Activated naive CD8-positive, alpha-beta T cell treated with anti-CD3 and anti-CD28 coated beads, Interleukin-2, amount 50 U/mL, for 16 hours (primary cell): ENCODE measurements at regions not wholly inside any gene's neighbourhood (a gene's known extent, or its start where the extent isn't known, plus 50 kb on each side); places are given as distances from the start of the nearest gene placed in this dataset.
"Not testable (repeated sequence)": the region's sequence is repeated elsewhere in the genome, so short reads cannot be mapped to it uniquely, and the experiment has no call there.

Experiments
- DNase-seq: peaks from one replicate; pipeline ENCODE4 v3.0.0-alpha.2; 2020; ENCODE audit warnings: low read depth, low spot score

DNA sequence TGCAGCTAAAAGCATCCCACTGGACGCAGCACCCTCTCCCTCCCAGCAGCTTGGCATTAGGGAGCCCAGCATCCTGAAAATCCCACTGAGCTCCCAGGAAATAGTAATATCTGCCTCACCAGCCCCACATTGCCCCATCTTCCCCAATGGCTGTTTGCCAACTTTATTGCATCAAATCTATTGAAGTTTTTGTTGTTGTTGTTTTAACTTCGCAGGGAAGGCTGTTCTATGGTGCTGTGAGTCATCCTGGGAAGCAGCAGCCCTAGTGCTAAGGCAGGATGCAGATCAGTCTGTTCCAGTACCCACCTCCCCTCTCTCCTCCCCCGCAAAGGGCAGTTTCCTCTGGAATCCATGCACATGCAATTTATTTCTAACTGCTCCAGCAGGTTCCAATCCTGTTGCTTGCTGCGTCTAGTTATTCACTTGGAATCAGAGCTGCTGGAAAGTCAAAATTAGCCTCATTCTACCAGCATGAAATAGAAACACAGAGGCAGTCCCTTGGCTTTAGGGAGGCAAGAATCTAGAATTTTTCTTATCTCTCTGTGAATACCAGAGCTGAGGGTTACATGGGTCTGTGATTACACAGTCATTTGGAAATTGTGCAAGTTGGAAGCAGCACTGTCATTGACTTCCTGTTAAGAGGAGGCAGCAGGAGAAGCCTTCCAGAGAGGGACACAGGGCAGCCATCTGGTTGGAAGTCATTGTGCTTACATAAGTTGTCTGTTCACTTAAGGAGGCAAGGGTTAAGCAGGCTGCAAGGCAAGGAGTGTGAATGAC, 115.9 kb upstream of the CACUL1 start:
- DNase-seq, result no peak

DNA sequence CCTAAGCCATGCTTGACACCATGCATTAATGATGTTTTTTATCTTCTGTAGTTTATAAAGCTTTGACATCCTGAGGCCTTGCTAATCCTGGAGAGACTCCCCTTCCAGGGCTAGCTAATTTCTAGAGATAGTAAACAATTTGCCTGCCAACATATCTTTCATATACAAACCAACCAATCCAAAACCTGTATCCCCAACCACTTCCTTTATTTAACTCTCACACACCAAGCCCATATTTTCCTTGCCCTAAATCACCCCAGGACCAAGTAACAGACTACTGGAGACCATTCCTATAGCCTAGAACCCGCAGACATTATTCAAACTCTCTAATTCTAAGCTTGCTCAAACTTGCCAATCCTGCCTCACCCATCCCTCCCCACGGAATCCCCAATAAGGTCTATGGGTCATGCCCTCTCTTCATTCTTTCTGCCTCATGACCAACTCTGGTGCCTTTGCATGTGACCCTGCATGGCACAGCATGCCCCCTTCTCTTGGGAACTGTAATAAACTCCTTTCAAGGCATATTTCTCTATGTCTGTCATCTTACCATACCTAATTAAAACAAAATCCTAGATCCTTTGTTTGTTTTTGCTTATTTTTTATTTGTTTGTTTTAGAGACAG, 116.6 kb upstream of the CACUL1 start:
- no peak for DNase-seq

DNA sequence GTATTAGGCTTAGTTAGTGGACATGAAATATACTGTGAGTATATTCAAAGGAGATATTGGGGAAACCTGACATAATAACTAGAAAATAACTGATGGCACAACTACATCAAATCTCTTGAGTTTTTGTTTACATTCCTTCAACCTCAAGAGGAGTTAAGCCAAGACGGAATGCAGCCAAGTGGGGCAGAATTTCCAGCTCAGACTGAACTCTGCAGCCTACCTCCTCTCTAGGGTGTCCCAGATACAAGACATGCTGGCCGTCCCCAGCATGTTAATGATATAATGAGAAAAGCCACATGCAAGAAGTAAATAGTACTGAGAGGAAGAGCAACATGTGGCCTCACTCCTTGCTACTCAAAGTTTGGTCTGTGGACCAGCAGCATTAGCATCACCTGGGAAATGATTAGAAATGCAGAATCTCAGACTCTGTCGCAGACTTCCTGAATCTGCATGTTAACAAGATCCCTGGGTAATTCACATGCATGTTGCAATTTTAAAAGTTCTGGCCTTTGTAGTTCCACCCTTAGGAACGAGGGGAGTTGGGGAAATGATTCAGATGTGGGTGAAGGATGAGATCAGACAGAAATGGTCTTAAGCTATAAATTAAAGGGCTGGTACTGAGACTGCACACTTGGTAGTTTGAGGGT, 118.4 kb upstream of the CACUL1 start:
- DNase-seq, result no peak

DNA sequence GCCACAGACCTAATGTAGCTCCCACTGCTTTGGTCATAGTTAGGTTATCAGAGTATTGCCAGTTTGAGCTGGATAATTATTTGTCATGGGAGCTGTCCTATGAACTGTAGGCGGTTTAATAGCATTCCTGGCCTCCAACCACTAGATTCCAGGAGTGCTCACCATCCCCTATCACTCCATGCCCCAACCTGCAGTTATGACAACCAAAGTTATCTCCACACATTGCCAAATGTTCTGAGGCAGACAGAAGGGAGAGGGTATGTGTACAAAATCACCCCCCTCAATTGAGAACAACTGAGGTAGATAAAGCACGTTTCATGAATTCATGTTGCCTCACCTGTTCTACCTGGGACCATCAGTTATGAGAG, 119.0 kb upstream of the CACUL1 start:
- DNase-seq, result no peak

DNA sequence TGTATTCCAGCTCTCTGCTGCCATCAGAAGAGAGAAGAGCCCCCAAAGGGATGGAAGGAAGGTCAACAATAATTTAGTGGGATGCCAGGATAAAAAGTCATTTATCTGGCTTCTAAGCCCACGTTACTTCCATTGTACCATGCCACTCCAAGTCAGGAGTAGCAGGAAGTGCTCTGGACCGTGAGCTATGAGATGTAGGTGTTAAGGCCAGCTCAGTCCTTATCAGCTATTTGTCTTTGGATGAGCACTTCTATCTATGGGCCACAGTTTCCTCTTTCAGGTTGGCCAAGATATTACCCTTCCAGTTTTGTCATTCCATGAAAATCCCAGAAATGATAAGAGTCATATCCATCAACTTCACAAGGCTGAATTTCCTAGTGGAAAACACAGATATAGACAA, 119.4 kb upstream of the CACUL1 start:
- DNase-seq, result no peak

DNA sequence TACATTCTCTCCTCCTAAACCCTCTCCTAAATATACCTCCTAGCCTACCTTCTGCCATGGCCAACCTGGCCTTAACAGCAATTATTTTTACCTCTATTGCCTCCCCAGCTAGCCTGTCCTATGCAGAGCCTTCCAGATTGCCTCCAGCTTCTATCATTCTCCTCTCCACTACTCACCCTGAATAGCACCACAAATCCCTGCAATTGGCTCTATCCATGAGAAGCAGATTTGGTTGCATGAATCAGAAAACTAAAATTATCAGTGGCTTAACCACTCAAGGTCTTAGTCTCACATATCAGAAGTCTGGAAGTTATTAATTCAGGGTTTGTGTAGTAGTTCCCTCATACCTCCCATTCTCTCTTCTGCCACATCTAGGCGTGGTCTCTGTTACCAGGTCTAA, 120.3 kb upstream of the CACUL1 start:
- no peak for DNase-seq

DNA sequence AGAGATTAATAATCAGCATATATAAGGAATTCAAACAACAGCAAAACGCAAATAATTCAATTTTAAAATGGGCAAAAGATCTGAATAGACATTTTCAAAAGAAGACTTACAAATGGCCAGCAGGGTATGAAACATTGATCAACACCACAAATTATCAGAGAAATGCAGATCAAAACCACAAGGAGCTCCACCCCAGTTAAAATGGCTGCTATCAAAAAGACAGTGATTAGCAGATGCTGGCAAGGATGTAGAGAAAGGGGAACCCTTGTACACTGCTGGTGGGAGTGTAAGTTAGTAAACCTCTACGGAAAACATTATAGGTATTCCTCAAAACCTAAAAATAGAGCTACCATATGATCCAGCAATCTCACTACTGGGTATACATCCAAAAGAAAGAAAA, 128.0 kb upstream of the CACUL1 start:
- DNase-seq, result no peak

DNA sequence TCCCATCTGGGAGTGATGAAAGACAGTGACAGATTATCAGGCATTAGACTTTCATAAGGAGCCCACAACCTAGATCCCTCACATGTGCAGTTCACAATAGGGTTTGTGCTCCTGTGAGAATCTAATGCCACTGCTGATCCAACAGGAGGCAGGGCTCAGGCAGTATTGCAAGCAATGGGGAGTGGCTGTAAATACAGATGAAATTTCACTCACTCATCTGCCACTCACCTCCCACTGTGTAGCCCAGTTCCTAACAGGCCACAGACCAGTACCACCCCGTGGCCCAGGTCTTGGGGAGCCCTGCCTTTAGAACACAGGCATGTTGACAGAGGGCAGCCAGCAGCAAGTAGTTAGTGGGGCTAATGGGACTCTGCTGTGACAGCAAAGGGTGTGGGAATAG, 137.3 kb upstream of the NANOS1 start:
- DNase-seq, result no peak

DNA sequence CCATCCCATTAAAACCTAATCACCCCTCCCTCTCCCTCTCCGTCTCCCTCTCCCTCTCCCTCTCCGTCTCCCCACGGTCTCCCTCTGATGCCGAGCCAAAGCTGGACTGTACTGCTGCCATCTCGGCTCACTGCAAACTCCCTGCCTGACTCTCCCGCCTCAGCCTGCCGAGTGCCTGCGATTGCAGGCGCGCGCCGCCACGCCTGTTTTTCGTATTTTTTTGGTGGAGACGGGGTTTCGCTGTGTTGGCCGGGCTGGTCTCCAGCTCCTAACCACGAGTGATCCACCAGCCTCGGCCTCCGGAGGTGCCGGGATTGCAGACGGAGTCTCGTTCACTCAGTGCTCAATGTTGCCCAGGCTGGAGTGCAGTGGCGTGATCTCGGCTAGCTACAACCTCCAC, 134.6 kb upstream of the NANOS1 start:
- not testable (repeated sequence) for DNase-seq

DNA sequence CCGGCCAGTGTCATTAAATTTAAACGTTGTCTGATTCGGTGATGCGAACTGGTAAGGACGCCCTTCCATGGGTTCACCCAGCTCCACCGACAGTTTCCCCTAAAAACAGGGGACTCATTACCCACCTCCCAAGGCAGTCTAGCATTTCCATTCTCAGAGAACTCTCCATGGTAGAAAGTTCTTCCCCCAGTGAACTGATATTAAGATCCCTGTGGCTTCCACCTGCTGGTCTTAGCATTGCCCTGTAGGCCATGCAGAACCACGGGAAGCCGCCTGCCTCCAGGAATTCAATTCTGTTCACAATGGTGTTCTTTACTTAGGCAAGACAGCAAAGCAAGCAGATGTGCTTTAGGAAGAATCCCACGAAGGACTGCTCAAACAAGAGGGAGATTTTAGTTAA, 128.9 kb upstream of the NANOS1 start:
- DNase-seq, result no peak

DNA sequence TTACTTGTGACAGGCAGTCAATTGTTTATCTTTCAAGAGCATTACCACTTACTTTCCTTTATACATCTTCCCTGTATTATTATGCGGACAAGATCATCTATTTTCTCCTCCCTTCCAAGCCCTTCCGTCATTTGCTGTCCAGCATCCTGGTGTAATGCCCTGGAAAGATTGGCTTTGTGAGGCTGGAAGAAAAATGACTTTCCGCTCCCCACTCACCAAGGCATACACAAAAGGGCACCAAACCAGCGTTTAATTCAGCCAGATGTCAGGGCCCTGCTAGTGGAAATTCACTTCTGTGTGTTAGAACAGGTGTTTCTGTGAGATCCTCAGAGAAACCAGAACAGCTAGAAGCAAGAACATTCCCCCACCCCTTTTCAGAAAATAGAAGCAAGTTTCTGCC, 128.1 kb upstream of the NANOS1 start:
- DNase-seq, result no peak

DNA sequence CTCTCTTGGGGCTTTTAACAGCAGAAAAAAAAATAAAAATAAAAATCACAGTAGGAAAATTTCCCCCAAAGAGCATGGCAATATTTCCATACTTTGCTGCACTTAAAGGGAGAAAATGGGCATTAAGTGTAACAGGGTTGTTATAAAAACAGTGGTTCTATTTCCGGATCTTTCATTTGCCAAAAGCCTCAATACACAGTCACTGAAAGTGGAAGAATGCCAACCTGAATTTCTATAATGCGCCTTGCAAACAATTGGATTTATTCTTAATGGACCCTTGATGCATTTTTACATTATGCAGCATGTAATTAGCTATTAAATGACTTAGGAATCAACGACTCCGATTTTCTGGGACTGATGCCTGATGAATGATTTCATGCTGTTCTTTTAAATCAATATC, 127.6 kb upstream of the NANOS1 start:
- DNase-seq, result no peak

DNA sequence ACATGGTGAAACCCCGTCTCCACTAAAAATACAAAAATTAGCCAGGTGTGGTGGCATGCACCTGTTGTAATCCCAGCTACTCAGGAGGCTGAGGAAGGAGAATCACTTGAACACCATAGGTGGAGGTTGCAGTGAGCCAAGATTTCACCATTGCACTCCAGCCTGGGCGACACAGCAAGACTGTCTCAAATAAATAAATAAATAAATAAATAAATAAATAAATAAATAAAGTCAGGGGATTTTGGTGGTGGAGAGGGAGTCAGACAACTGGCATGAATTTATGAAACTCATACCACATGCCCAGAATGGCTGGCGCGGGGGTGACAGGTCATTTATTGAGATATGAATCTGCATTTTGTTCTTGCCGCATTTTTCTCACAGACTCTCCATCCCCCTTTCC, 126.9 kb upstream of the NANOS1 start:
- DNase-seq, result not testable (repeated sequence)

DNA sequence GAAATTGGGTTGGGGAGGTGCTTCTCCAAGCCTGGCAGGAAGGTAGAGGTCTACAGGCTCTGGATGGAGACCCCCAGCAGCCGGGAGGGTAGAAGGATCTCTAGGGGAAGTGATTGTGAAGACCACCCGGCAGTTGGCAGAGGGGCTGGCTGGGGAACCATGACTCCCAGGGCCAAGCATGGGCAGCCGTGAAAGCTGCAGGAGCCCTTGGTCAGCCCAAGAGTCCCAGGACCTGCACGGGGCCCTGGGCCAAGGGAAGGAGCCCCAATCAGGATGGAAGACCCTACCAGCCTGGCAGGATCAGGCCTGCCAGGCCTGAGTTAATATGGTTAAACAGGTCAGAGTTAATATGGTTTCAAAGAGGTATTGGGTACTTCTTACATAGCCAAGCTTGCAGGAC, 126.3 kb upstream of the NANOS1 start:
- DNase-seq, result no peak

DNA sequence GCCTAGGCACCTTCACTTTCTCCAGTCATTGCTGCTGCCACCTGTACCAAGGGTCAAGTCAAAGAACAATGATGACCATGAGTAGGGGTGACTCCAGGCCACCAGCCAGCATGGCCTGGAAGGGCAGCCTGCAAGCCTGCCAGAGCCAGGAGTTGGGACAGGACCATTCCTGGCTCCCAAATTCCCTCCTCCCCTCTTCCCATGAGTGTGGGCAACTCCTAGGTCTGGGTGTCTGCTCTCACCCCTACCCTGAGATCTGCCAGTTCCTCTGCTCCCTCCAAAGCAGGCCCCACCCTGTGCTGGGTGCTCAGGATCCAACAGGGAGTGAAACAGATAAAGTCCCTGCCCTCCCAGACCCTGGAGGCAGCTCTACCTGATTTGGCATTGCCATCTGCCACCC, 125.8 kb upstream of the NANOS1 start:
- no peak for DNase-seq

DNA sequence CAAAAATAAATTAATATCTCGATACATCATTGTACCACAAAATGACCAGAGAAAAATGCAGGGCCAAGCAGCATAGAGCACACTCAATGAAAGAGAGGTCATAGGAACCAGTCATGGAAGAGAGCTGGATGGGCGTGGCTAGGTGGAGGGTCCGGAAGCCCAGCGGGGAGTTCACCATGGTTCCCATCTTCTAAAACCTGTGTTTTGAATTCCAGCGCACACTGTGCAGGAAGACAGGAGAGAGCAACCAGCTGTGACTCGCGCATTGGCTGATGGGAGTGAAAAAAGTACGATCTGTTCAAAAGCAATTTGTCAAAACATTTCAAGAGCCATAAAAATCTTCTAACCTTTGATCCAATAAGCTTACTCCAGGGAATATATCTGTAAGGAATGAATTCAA, 125.2 kb upstream of the NANOS1 start:
- DNase-seq, result no peak

DNA sequence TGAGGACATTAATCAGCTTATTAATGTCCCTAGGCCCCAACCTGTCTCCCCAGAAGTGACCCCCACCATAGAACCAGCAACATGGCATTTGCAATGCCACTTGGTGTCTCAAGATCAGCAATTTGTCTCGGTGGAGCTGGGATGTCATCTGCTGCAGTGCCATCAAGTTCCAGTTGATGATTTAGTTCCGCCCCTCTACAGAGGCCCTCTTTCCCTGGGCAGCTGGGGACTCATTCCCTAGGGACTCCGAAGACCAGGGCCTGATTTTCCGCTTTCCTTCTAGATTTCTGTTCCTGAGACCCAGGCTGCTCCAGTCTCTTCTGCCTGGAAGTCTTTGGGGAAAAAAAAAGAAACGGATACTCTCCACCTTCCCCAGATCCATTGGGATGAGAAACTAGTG, 122.5 kb upstream of the NANOS1 start:
- DNase-seq, result no peak

DNA sequence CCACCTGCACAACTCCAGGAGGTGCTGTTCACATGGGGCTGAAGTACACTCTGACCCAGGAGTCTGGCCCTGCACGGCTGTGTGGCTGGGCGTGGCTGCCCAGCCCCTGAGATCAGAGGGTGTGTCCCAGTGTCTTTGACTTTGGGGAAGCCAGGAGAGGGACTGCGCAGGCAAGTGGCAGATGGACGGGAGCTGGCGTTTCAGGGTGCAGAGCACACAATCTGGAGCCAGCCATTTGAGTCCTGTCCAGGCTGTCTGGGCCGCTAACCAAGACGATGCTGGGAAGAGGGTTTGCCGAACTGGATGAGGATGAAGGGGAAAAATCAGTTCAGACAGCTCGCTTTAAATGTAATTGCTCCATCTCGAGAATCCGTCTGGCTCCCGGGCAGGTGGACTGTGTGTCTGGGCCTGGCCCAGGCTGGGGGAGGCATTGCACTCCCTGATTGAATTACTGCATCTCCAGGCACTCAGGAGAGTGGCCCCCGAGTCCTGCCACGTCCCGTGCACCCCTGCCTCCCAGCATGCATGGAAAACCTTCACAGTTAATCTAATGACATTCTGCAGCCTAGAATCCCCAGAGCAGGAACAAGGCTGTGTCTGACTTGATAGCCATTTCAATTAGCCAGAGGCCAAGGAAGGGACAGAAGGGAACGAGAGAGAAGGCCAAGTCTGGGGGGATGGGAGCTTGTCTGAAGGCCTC, 120.8 kb upstream of the NANOS1 start:
- DNase-seq, result no peak

DNA sequence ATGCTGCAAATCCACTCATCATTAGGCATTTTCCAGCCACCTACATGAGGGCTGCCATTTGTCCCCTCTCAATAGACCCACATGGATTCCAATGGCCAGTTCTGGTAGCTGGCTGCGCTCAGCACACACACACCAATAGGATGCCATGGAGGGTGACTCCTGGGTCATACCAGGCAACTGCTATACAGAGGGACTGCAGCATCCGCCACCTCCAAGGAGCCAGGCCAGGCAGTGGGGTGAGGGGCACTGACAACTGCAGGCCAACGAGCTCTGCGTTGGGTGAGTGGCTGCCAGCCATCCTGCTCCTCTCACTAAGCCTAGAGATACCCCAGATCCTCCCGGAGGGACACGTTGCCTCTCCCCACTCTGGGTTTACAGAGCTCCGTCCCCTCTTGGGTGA, 118.8 kb upstream of the NANOS1 start:
- DNase-seq, result no peak

DNA sequence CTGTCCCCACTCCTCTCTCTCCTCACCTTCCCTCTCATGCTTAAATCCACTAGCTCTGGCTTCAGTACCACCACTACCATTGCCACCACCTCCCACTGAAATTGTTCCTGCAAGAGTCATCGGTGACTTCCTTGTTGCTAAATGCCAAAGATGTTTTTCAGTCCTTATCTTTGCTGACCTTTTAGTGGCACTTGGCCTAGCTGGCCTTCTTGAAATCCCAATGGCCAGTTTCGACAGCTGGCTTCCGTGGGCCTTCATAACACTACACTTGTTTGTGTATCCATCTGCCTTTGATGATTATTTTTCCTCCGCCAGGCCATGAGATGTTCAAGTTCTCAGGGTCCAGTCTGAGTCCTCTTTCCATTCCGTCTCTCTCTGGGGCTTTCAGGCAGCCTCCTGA, 118.2 kb upstream of the NANOS1 start:
- no peak for DNase-seq

DNA sequence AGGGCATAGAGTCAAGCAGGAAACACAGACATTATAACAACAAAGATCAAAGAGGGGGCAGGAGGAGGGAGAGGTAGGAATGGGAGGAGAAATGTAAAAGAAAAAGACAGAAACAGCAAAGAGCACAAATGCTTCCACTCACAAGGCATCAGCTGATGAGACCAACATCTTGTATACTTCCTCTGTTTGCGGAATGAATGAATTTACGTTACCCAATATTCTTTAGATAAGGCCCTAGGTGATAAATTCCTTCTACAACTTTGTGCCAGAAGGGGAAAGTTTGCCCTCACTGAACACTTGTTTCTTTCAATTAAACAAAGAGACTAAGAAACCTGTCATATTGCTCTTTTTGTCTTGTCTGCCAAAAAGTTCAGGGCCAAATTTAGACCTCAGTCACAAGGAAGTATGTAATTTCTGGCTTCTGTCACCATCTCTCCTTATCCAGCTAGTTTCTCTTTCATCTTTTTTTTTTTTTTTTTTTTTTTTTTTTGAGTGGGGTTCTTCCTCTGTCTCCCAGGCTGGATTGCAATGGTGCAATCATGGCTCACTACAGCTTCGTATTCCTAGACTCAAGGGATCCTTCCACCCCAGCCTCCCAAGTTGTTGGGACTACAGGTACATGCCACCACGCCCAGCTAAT, 116.4 kb upstream of the NANOS1 start:
- no peak for DNase-seq

DNA sequence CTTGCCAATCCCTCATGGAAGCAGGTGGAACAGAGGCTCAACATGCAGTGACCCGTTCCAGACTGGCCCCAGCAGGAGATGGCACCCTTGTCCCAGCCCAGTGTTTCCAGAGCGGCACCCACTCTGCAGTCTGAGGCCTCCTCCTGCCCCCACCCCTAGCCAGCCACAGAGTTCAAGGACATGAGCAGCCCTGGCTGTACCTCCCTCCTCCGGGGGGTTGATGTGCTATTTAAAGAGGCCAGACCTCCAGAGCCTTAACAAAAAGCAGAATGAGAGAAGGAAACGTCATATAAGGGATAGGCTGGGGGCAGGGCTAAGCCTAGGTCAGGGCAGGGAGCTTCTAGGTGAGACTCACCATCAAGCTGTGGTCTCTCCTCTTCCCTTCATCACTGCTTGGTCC, 115.7 kb upstream of the NANOS1 start:
- DNase-seq, result no peak
